Left hindlimb (tissue), 1 donor: ENCODE measurements at regions not wholly inside any gene's neighbourhood (a gene's known extent, or its start where the extent isn't known, plus 50 kb on each side); places are given as distances from the start of the nearest gene placed in this dataset.
"Not testable (repeated sequence)": the region's sequence is repeated elsewhere in the genome, so short reads cannot be mapped to it uniquely, and the experiment has no call there.

Experiments used
- DNase-seq: peaks from one replicate; pipeline ENCODE4 v3.0.0-alpha.2; 2018

DNA sequence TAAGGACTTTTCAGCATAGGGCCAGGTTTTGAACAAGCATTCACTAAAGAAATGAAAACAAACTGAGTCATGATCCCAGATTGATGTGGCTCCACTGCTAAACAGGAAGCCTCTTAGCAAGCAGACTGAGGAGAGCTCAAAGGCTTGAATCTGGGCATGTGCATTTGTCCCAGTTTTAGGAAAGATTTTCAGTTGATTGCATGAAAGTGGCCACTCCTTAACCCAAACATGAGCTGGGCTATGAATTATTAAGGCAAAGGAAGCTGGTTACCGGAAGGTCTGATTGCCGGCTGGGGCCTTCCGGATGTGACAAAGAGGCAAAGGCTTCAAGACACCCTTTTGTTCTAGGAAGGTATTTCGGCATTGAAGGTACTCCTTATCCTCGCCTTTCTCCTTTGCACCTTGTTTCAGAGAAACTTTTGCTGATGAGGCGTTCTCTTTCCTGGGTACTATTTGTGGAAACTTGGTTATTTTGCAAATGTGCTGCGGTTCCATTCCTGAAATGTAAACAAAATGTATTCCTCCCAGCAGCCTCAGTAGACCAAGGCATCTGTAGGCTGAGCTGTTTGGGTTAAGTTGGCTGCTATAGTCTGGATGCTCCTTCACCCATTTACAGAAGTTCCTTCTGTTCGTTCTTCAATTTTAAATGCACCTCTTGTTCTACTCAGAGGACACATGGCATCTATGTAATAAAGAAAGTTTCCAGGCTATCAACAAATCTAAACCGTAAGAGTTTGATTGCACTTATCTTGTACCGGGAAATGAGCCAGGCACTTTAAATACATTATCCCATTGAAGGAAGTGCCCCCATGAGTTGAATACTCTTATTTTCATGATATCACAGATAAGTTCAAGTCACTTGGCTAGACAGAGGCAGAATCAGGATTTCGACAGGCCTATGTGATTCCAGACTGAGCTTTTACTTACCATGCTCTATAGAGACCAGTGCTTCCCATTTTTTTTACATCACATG is 115.6 kb upstream of the METAP2 start:
- DNase-seq: no peak

DNA sequence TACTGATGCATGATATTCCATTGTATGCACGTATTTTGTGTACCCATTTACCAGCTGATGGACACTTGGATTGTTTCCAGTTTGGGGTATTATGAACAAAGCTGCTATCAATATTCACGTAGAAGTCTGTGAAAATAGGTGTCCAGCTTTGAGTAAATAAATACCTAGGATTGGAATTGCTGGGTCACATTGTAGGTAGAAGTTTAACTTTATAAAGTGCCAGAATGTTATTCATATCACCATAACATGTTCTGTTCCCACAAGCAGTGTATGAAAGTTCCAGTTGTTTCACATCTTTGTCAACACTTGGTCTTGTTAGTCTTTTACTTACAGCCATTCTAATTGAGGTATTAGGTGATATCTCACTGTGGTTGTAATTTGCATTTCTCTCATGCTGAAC is 108.0 kb upstream of the METAP2 start:
- DNase-seq: no peak

DNA sequence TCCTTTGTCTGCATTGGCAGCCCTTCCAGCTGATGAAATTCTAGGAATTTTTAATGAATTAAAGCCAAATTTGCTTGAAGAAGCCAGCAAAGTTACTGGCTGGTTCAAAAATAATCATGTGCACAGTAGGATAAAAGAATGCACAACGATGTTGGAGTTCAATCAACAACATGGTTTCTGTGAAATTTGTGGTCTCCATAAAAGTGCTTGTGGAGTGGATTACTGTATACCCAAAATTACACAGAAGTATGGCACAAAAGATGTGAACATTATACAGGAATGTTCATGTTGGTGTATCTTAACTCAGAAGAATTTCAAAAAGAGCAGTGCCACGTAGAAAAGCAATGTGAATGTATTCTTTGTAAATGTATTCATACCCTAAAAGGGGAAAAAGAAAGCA is 105.0 kb upstream of the METAP2 start:
- no peak for DNase-seq

DNA sequence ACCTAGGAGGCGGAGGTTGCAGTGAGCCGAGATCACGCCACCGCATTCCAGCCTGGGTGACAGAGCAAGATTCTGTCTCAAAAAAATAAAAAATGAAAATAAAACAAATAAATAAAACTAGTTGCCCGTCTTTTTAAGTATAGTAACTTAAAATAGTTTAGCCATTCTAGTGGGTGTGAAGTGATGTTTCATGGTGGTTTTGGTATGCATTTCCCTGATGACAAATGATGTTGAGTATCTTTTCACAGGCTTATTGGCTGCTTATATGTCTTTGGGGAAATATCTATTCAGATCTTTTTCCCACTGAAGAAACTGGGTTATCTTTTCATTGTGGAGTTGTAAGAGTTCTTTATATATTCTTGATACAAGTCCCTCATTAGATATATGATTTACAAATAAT is 102.4 kb upstream of the METAP2 start:
- DNase-seq: no peak

GRCh38 chr12:95379481-95379880 is 94.5 kb upstream of the METAP2 start:
- DNase-seq: not testable (repeated sequence)

DNA sequence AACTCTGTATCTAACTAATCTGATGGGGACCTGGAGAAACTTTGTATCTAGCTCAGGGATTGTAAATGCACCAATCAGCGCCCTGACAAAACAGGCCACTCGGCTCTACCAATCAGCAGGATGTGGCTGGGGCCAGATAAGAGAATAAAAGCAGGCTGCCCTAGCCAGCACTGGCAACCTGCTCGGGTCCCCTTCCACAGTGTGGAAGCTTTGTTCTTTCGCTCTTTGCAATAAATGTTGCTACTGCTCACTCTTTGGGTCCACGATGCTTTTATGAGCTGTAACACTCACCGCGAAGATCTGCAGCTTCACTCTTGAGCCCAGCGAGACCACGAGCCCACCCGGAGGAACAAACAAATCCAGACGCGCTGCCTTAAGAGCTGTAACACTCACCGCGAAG is 93.6 kb upstream of the METAP2 start:
- DNase-seq: not testable (repeated sequence)

- DNase-seq: no peak
Observed at GRCh38 chr12:95380997-95381786, 92.8 kb upstream of the METAP2 start.

GRCh38 chr12:95383920-95384319 is 90.0 kb upstream of the METAP2 start:
- DNase-seq: peak; percentile 40

DNA sequence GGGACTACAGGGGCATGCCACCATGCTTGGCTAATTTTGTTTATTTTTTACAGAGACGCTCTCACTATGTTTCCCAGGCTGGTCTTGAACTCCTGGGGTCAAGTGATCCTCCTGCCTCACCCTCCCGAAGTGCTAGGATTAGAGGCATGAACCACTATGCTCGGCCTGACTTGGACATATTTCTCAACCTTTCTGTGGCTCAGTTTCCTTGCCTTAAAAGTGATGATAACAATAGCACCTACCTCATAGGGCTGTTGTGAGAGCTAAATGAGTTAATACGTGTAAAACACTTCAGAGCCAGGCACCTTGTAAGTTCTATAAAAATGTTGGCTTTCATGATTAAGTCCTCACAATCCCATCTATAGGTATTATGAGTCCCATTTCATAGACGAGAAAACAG is 89.2 kb upstream of the METAP2 start:
- DNase-seq: no peak

DNA sequence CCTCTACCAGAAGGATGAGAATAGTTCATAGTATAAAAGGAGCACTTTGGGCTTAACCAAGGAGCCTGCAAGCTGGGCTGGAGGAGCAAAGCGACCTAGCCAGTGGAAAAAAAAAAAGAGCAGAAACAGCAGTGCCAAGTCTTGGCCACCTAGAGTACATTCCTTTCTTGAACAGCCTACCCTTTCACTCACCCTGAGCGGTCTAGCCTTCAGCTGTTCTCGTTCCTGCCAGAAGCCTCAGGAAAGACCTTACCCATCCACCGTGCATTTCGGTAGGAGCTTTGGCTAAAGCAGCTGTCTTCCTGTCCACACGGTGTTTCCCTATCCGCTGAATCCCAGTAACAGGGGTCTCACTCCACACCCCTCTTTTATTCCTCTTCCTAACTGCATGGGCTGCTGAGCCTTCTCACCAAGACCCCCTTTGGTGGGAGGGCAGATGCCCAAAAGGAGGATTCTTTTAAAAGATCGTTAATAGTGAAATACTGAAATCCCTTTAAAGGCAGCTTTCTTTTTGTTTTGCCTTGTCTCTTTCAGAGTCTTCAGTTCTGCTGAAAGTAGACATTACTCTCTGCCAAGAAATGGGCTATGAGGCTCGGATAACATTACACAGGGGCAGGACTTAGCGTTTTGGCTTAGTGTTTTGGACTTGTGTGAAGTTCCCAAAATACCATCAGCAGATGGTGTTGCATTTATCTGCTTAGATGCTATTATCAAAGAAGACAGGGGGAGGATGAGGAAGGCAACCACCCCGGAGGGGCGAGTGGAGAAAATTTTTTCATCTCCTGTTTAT is 88.5 kb upstream of the METAP2 start:
- peak; percentile 84 for DNase-seq

GRCh38 chr12:95386051-95386450 is 87.9 kb upstream of the METAP2 start:
- DNase-seq: no peak

GRCh38 chr12:95388260-95388659 is 85.7 kb upstream of the METAP2 start:
- DNase-seq: not testable (repeated sequence)

GRCh38 chr12:95390192-95390591 is 83.8 kb upstream of the METAP2 start:
- no peak for DNase-seq

DNA sequence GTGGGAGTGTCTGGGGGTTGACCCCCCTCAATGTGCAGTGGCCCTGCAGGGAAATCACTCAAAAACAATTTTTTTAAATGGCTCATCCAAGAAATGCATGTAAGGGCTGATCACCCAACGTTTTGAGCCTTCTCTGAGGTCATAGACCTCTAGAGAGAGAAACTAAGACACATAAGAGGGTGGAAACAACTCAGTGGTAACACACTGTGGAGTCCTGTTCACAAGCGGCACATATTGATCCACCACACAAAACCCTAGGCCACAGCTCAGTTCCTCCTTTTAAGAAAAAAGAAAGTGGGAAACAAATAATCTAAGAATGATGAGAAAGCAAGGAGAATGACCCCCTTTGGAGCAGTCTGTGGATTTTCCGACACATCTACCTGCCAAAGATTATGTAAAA is 83.0 kb upstream of the METAP2 start:
- DNase-seq: no peak

DNA sequence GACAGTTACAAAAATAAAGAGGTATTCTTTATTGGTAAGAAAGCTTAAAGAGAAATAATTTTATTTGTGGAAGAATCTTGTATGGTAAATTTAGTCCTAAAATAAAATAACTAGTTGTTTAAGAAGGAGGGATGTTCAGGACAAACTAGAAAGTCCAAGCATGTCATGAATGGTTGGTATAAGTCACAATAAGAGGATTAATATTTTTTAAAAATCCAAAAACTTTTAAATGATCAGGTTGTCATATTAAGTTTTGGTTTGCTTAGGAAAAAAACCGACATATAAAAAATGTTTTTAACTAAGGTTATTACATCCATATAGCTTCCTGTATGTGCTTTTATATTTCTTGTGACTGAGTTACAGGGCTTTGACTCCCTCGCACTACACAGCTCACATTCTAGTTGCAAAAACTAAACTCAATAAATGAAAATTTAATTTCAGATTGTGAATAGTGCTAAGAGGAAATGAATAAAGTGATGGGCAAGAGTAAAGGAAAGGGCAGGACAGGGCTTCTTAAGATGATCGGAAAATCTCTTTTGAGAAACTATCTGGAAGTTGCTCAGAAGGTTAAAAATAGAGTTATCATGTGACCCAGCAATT is 80.7 kb upstream of the METAP2 start:
- DNase-seq: no peak

- no peak for DNase-seq
Observed at GRCh38 chr12:95395696-95396095, 78.3 kb upstream of the METAP2 start.

DNA sequence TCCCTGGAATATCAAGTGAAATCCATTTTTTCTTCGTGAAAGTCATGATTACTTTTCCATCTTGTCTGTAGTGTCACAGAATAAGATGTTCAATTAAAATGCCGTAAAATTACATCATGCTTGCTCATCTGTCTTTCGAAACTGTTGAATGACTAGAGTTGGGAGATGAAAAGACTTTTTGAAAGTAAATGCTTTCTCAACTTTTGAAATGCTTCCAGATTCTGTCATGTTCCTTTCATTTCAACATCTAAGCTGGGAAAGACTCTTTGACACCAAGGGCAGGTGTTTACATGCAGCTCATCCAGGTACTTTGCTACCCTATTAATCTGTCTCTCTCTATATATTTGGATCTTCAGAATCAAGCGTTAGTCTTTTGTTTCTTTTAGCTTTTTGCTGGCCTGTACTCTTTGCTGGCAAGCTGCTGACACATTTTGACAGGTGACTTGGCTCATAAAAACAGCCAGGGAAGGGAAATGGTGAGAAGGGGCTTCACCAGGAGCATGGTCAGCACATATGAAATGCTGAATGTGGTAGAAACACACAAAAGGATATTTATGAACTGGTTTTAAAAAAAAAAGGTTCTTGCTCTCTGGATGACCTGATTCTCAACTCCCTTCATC is 77.0 kb upstream of the METAP2 start:
- no peak for DNase-seq

DNA sequence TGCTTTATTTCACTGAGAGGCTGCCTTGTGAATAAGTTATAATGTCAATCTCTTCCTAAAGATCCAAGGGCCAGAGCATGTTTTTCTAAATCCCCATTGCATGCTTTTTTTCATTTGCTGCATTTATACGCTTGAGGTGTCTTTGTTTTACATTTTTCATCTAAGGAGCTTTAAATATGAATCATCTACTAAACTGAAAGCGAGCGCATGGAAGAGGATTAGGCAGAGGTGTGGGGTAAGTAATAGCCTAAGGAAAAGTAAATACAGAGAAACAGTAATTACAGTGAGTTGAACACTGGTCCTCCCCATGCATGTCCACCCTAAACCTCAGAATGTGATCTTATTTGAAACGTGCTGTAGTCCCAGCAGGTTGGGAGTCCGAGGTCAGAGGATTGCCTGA is 76.4 kb upstream of the METAP2 start:
- DNase-seq: no peak

- no peak for DNase-seq
Observed at GRCh38 chr12:95402096-95402495, 71.9 kb upstream of the METAP2 start.

DNA sequence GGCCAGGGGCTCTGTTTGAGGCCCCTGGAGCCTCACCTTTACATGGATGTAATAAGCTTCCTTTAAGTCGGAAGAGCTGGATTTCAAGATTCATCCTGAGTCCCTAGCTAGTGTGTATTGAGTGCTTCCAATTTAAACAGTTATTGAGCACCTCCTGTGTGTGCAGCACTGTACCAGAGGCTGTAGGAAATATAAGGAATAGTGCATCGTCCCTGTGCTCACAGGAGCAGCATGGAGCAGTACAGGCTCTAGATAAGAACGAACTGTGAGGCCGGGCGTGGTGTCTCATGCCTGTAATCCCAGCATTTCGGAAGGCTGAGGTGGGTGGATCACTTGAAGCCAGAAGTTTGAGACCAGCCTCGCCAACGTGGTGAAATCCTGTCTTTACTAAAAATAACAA is 65.8 kb upstream of the METAP2 start:
- no peak for DNase-seq

- no peak for DNase-seq
Observed at GRCh38 chr12:95411057-95411456, 62.9 kb upstream of the METAP2 start.

- no peak for DNase-seq
Observed at GRCh38 chr12:95411466-95411865, 62.5 kb upstream of the METAP2 start.
